ENCODE measurements at regions not wholly inside any gene's neighbourhood (a gene's known extent, or its start where the extent isn't known, plus 50 kb on each side); places are given as distances from the start of the nearest gene placed in this dataset.
A peak's percentile ranks its signal among the peaks of the same experiment; 100 is the strongest.

GRCh38 chr6:66556936-66557335, 849.9 kb upstream of the EYS start:
- DNase-seq (ENCODE audit: insufficient read length, low spot score): no peak
- FAIRE-seq: no peak
- TF ChIP-seq CTCF (IDR thresholded peaks at IDR 0.05; ENCODE audit: insufficient read depth, missing control alignments): no peak

- FAIRE-seq (no peak), DNase-seq (ENCODE audit: insufficient read length, low spot score) (no peak)
- TF ChIP-seq CTCF (IDR thresholded peaks at IDR 0.05; ENCODE audit: insufficient read depth, missing control alignments): no peak
Measured at GRCh38 chr6:66555082-66555481, 848.1 kb upstream of the EYS start.

- no peak for TF ChIP-seq CTCF (IDR thresholded peaks at IDR 0.05; ENCODE audit: insufficient read depth, missing control alignments)
- no peak for DNase-seq (ENCODE audit: insufficient read length, low spot score)
- FAIRE-seq: peak; percentile 6
Measured at GRCh38 chr6:66553441-66553840, 846.4 kb upstream of the EYS start.

- no peak for DNase-seq (ENCODE audit: insufficient read length, low spot score)
- no peak for TF ChIP-seq CTCF (IDR thresholded peaks at IDR 0.05; ENCODE audit: insufficient read depth, missing control alignments)
Measured at GRCh38 chr6:66538551-66539135, 831.6 kb upstream of the EYS start.

DNA sequence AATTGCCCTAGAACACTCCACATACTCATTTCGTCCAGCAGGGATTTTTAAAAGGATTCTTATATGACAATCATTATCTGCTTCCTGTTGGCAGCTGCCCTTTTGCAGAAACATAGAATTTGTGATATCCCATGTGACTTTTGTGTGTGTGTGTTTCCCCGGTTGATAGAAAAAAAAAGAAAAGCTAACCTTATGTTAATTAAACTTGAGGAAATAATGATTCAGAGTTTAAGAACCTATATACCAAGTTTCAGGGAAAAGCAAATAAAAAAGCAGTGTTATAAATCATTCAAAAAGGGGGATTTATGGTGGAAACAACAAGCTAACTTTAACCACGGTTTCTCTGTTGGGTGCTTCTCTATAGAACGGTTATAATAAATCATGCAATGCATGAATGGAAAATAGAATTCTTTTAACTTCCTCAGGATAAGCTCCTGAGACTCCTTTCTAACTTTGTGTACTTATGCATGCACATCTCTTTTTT, 826.9 kb upstream of the EYS start:
- FAIRE-seq: no peak
- no peak for TF ChIP-seq CTCF (IDR thresholded peaks at IDR 0.05; ENCODE audit: insufficient read depth, missing control alignments)
- DNase-seq (ENCODE audit: insufficient read length, low spot score): no peak

More at GRCh38 chr6:66538551-66539135, 831.6 kb upstream of the EYS start:
- FAIRE-seq: no peak

DNA sequence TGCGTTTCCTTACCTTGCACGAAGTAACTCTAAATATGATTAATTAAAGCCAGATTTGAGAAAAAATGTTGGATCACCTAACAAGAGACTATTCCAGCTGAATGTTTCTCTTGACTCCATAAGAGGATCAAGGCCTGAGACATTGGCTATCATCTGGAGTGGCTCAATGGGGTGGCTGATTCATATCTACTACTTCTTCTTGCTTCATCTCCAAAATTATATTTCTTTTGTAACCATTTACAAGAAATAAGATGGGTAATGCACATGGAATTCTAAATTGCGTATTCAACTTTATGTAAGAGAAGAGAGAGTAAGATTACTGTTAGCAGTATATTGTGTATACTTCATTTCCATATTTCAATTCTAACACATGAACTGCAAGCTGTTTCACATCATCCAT, 819.0 kb upstream of the EYS start:
- no peak for DNase-seq (ENCODE audit: insufficient read length, low spot score)
- no peak for TF ChIP-seq CTCF (IDR thresholded peaks at IDR 0.05; ENCODE audit: insufficient read depth, missing control alignments)
- FAIRE-seq: no peak

GRCh38 chr6:66522864-66523263, 815.8 kb upstream of the EYS start:
- FAIRE-seq: no peak
- no peak for DNase-seq (ENCODE audit: insufficient read length, low spot score)
- no peak for TF ChIP-seq CTCF (IDR thresholded peaks at IDR 0.05; ENCODE audit: insufficient read depth, missing control alignments)
